Lung (tissue), 9 donors: ENCODE measurements at regions not wholly inside any gene's neighbourhood (a gene's known extent, or its start where the extent isn't known, plus 50 kb on each side); places are given as distances from the start of the nearest gene placed in this dataset.
"Not testable (repeated sequence)": the region's sequence is repeated elsewhere in the genome, so short reads cannot be mapped to it uniquely, and the experiment has no call there.

Experiments
- ATAC-seq: fragments of 200-7000 bp; cut with Tn5 transposase; one replicate; pipeline ENCODE4 v1.9.1; 2020; ENCODE audit warnings: moderate number of reproducible peaks; ENCODE audit not compliant: insufficient read depth, low FRiP score
- DNase-seq, 3 donors: peaks; one replicate each; pipeline ENCODE4 v3.0.0-alpha.2; 2013 to 2017
- H3K27ac ChIP-seq, 2 donors: one replicate each; pipeline ENCODE4 v1.5.1; 2013; ENCODE audit warnings: mild to moderate bottlenecking in 2 of 2, moderate library complexity in 2 of 2, control low read depth in 1 of 2, inconsistent platforms in 1 of 2, low read depth in 1 of 2, low read length in 1 of 2
- H3K27me3 ChIP-seq, 3 donors: one replicate each; pipeline ENCODE4 v1.5.1; 2013; ENCODE audit warnings: low read length in 2 of 3; ENCODE audit not compliant: control insufficient read depth in 3 of 3, insufficient read depth in 3 of 3
- H3K36me3 ChIP-seq, 4 donors: one replicate each; pipeline ENCODE4 v1.5.1; 2013; ENCODE audit warnings: low read length in 4 of 4, mild to moderate bottlenecking in 1 of 4, moderate library complexity in 1 of 4; ENCODE audit not compliant: control insufficient read depth in 4 of 4, insufficient read depth in 4 of 4
- H3K4me1 ChIP-seq, 5 donors: one replicate each; pipeline ENCODE4 v1.5.1; 2013; ENCODE audit warnings: low read length in 5 of 5, mild to moderate bottlenecking in 2 of 5, moderate library complexity in 1 of 5; ENCODE audit not compliant: control insufficient read depth in 5 of 5, insufficient read depth in 5 of 5
- H3K4me3 ChIP-seq: one replicate; pipeline ENCODE4 v1.5.1; 2013; ENCODE audit warnings: mild to moderate bottlenecking, control low read depth, moderate library complexity
- H3K9ac ChIP-seq, 2 donors: one replicate each; pipeline ENCODE4 v1.5.1; 2013; ENCODE audit warnings: low read length in 2 of 2, control low read depth in 1 of 2; ENCODE audit not compliant: insufficient read depth in 1 of 2
- H3K9me3 ChIP-seq, 4 donors: one replicate each; pipeline ENCODE4 v1.5.1; 2013; ENCODE audit warnings: low read length in 3 of 4, mild to moderate bottlenecking in 1 of 4, moderate library complexity in 1 of 4; ENCODE audit not compliant: control insufficient read depth in 4 of 4, insufficient read depth in 3 of 4
- WGBS, 2 donors: extraction: QIAGEN DNeasy Blood & Tissue Kit; methylation state at CpG; one replicate each; pipeline ENCODE4 v1.1.7; 2013; 5-methylcytosine and 5-hydroxymethylcytosine counted together
- donor health status: Bipolar disorder and iron deficiency.
- donor health status: healthy.
- donor health status: DM: yes; HTN: yes; CAD: no.

GRCh38 chr15:84530751-84531150 lies 70.1 kb upstream of the ZSCAN2 start:
- not testable (repeated sequence) for H3K9ac ChIP-seq, H3K4me3 ChIP-seq, ATAC-seq, H3K4me1 ChIP-seq, H3K27me3 ChIP-seq, DNase-seq, H3K27ac ChIP-seq, H3K36me3 ChIP-seq, H3K9me3 ChIP-seq
- WGBS, 2 donors: 98 to 99% methylated on average over 4 of the region's 4 CpGs

- not testable (repeated sequence) for H3K9me3 ChIP-seq, ATAC-seq, H3K27ac ChIP-seq, H3K36me3 ChIP-seq, H3K4me3 ChIP-seq, H3K4me1 ChIP-seq, DNase-seq, H3K9ac ChIP-seq, H3K27me3 ChIP-seq
- WGBS, 2 donors: 83 to 96% methylated on average over 1 of the region's 1 CpG
Measured at GRCh38 chr15:84531223-84531622, 69.6 kb upstream of the ZSCAN2 start.

- WGBS, 2 donors: 65 to 69% methylated on average over 3 of the region's 3 CpGs
- not testable (repeated sequence) for H3K27ac ChIP-seq, ATAC-seq, H3K27me3 ChIP-seq, H3K4me1 ChIP-seq, H3K9me3 ChIP-seq, H3K4me3 ChIP-seq, H3K9ac ChIP-seq, H3K36me3 ChIP-seq
- peak in 2 of 3 donors; percentile 15 to 24 for DNase-seq
Measured at GRCh38 chr15:84531709-84532367, 69.0 kb upstream of the ZSCAN2 start.

GRCh38 chr15:84533705-84534104 lies 67.1 kb upstream of the ZSCAN2 start:
- H3K9me3 ChIP-seq, ATAC-seq, H3K27ac ChIP-seq, H3K4me3 ChIP-seq, H3K4me1 ChIP-seq, DNase-seq, H3K36me3 ChIP-seq, H3K9ac ChIP-seq, H3K27me3 ChIP-seq: not testable (repeated sequence)
- WGBS, 2 donors: 92 to 96% methylated on average over 2 of the region's 2 CpGs

GRCh38 chr15:84534561-84535235 lies 66.1 kb upstream of the ZSCAN2 start:
- DNase-seq, H3K36me3 ChIP-seq, H3K27me3 ChIP-seq, ATAC-seq, H3K4me1 ChIP-seq, H3K9ac ChIP-seq, H3K9me3 ChIP-seq, H3K4me3 ChIP-seq, H3K27ac ChIP-seq: not testable (repeated sequence)
- 50 to 64% methylated on average over 4 of the region's 4 CpGs for WGBS, 2 donors

- not testable (repeated sequence) for H3K4me3 ChIP-seq, DNase-seq, ATAC-seq, H3K9me3 ChIP-seq, H3K36me3 ChIP-seq, H3K27ac ChIP-seq, H3K9ac ChIP-seq, H3K4me1 ChIP-seq, H3K27me3 ChIP-seq
- 73 to 83% methylated on average over 3 of the region's 3 CpGs for WGBS, 2 donors
Measured at GRCh38 chr15:84536181-84536580, 64.6 kb upstream of the ZSCAN2 start.

GRCh38 chr15:84544586-84544985 lies 56.2 kb upstream of the ZSCAN2 start:
- WGBS, 2 donors: 95 to 97% methylated on average over 4 to 6 of the region's 6 CpGs
- not testable (repeated sequence) for H3K36me3 ChIP-seq, H3K9me3 ChIP-seq, H3K27ac ChIP-seq, H3K27me3 ChIP-seq, H3K4me1 ChIP-seq, H3K4me3 ChIP-seq, ATAC-seq, DNase-seq, H3K9ac ChIP-seq

GRCh38 chr15:84547150-84547549 lies 53.7 kb upstream of the ZSCAN2 start:
- not testable (repeated sequence) for H3K36me3 ChIP-seq, ATAC-seq
- 51 to 82% methylated on average over 2 of the region's 2 CpGs for WGBS, 2 donors

More at GRCh38 chr15:84547150-84547549, 53.7 kb upstream of the ZSCAN2 start:
- not testable (repeated sequence) for H3K4me3 ChIP-seq, H3K9ac ChIP-seq, H3K27me3 ChIP-seq, DNase-seq, H3K4me1 ChIP-seq, H3K27ac ChIP-seq, H3K9me3 ChIP-seq
